ENCODE measurements at regions not wholly inside any gene's neighbourhood (a gene's known extent, or its start where the extent isn't known, plus 50 kb on each side); places are given as distances from the start of the nearest gene placed in this dataset.
"Not testable (repeated sequence)": the region's sequence is repeated elsewhere in the genome, so short reads cannot be mapped to it uniquely, and the experiment has no call there.

- no peak for TF ChIP-seq CTCF (IDR thresholded peaks at IDR 0.05)
- H3K4me1 ChIP-seq, result no peaks in the 10 kb centered on the region
- no peak overlapping the region for H3K27ac ChIP-seq
- H3K4me3 ChIP-seq, result no peak overlapping the region
- no peaks in the 10 kb centered on the region for H3K36me3 ChIP-seq
- FAIRE-seq (no peak), ATAC-seq (no peak), DNase-seq (no peak)
- no peaks in the 10 kb centered on the region for H3K27me3 ChIP-seq
- intact Hi-C loops (cut with DNase I), result no loop called here
- no peaks in the 10 kb centered on the region for H3K9me3 ChIP-seq
Observed at GRCh38 chr11:26937386-26937785, 56.5 kb upstream of the FIBIN start.

- H3K4me1 ChIP-seq; H3K27ac ChIP-seq; DNase-seq; ATAC-seq; H3K27me3 ChIP-seq; H3K4me3 ChIP-seq; FAIRE-seq; intact Hi-C loops (cut with DNase I); H3K36me3 ChIP-seq; H3K9me3 ChIP-seq: not testable (repeated sequence)
- WGBS, 2 donors, result 59 to 68% methylated on average over 2 of the region's 2 CpGs
Observed at GRCh38 chr11:26940501-26940900, 53.4 kb upstream of the FIBIN start.

GRCh38 chr11:26942356-26942755 is 51.6 kb upstream of the FIBIN start:
- no peak for DNase-seq
- Histone ChIP-seq H3K4me3 (no peak overlapping the region), H3K27me3 (no peaks in the 10 kb centered on the region), H3K36me3 (no peaks in the 10 kb centered on the region), H3K4me1 (no peaks in the 10 kb centered on the region), H3K27ac (no peak overlapping the region), H3K9me3 (no peaks in the 10 kb centered on the region)
- intact Hi-C loops (cut with DNase I), result no loop called here
- no peak for FAIRE-seq
- no peak for ATAC-seq
- 63 to 76% methylated on average over 3 of the region's 3 CpGs for WGBS, 2 donors
- no peak for TF ChIP-seq CTCF (IDR thresholded peaks at IDR 0.05)

GRCh38 chr11:26943636-26944035 is 50.3 kb upstream of the FIBIN start:
- Histone ChIP-seq H3K27me3 (no peaks in the 10 kb centered on the region), H3K4me3 (no peak overlapping the region), H3K4me1 (no peaks in the 10 kb centered on the region), H3K27ac (no peak overlapping the region), H3K9me3 (no peaks in the 10 kb centered on the region), H3K36me3 (no peaks in the 10 kb centered on the region)
- intact Hi-C loops (cut with DNase I), result no loop called here
- FAIRE-seq (no peak), DNase-seq (no peak), ATAC-seq (no peak)
- no peak for TF ChIP-seq CTCF (IDR thresholded peaks at IDR 0.05)
- WGBS, 2 donors, result 78 to 79% methylated on average over 3 of the region's 3 CpGs
